Tongue (tissue), 1 donor: ENCODE measurements at regions not wholly inside any gene's neighbourhood (a gene's known extent, or its start where the extent isn't known, plus 50 kb on each side); places are given as distances from the start of the nearest gene placed in this dataset.
"Not testable (repeated sequence)": the region's sequence is repeated elsewhere in the genome, so short reads cannot be mapped to it uniquely, and the experiment has no call there.

Experiments used
- DNase-seq: peaks from one replicate; pipeline ENCODE4 v3.0.0-alpha.2; 2015

GRCh38 chr11:69219991-69220390 lies 64.3 kb downstream of the SMIM38 start:
- no peak for DNase-seq

- no peak for DNase-seq
These were observed 64.9 kb downstream of the SMIM38 start for GRCh38 chr11:69220561-69221051.

GRCh38 chr11:69221086-69221485 lies 65.4 kb downstream of the SMIM38 start:
- no peak for DNase-seq

- DNase-seq = not testable (repeated sequence)
These were observed 65.9 kb downstream of the SMIM38 start for GRCh38 chr11:69221636-69222035.

GRCh38 chr11:69227271-69227670 lies 66.7 kb upstream of the MYEOV start:
- no peak for DNase-seq

- DNase-seq = no peak
These were observed 64.4 kb upstream of the MYEOV start for GRCh38 chr11:69229511-69229910.

- DNase-seq = peak; percentile 17
These were observed 63.0 kb upstream of the MYEOV start for GRCh38 chr11:69230856-69231425.

GRCh38 chr11:69231466-69232018 lies 62.4 kb upstream of the MYEOV start:
- DNase-seq = no peak

- DNase-seq = no peak
These were observed 60.9 kb upstream of the MYEOV start for GRCh38 chr11:69232821-69233743.

- DNase-seq = no peak
These were observed 60.0 kb upstream of the MYEOV start for GRCh38 chr11:69233744-69234570.

GRCh38 chr11:69234740-69235710 lies 58.9 kb upstream of the MYEOV start:
- DNase-seq = no peak

GRCh38 chr11:69238573-69239351 lies 55.2 kb upstream of the MYEOV start:
- no peak for DNase-seq

- DNase-seq = no peak
These were observed 54.3 kb upstream of the MYEOV start for GRCh38 chr11:69239641-69240040.

- no peak for DNase-seq
These were observed 53.5 kb upstream of the MYEOV start for GRCh38 chr11:69240332-69241074.

GRCh38 chr11:69241075-69241740 lies 52.7 kb upstream of the MYEOV start:
- no peak for DNase-seq

GRCh38 chr11:69241844-69242243 lies 52.1 kb upstream of the MYEOV start:
- DNase-seq = no peak

GRCh38 chr11:69242266-69242920 lies 51.6 kb upstream of the MYEOV start:
- DNase-seq = no peak

GRCh38 chr11:69243496-69244200 lies 50.3 kb upstream of the MYEOV start:
- no peak for DNase-seq
